ENCODE measurements at regions not wholly inside any gene's neighbourhood (a gene's known extent, or its start where the extent isn't known, plus 50 kb on each side); places are given as distances from the start of the nearest gene placed in this dataset.
"Not testable (repeated sequence)": the region's sequence is repeated elsewhere in the genome, so short reads cannot be mapped to it uniquely, and the experiment has no call there.

DNA sequence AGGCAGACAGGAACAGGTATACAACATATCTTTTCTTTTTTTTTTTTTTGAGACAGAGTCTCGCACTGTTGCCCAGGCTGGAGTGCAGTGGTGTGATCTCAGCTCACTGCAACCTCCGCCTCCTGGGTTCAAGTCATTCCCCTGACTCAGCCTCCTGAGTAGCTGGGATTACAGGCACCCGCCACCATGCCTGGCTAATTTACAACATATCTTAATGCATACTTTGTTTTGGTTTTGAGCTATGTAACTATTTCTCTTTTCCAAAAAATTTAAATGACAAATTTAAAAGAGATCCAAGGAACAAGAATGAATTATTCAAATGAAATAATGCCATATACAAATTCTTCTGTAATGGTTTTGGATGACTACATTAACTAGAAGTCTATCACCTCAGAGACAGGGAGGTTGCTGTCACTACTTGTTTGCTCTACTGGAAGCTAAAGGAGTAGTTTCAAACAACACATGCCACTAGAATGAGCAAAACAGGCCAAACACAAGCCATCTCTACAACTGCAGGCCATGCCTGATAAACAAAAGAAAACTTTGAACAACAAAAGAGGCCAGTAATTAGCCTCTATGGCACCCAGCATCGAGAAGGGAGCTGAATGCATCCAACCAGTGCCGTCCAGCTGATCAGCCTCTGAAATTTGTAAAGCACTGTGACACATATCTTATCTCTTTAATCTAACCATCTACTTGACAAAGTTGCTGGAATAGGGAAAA, 133.6 kb upstream of the VOPP1 start:
- POLR2A ChIA-PET = not testable (repeated sequence)

GRCh38 chr7:55702831-55703230, 130.5 kb upstream of the VOPP1 start:
- POLR2A ChIA-PET, CTCF ChIA-PET: not testable (repeated sequence)

More for the DNA sequence above, 133.6 kb upstream of the VOPP1 start:
- CTCF ChIA-PET = not testable (repeated sequence)

DNA sequence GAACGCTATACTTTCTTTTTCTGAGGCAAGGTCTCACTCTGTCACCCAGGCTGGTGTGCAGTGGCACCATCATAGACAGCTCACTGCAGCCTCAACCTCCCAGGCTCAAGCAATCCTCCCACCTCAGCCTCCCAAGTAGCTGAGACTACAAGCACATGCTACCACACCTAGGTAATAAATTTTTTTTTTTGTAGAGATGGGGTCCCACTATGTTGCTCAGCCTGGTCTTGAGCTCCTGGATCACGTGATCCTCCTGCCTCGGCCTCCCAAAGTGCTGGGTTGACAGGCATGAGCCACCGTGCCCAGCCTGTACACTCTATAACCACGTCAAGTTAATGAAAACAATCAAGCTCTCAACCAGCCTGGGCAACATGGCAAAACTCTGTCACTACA, 127.1 kb upstream of the VOPP1 start:
- CTCF ChIA-PET, POLR2A ChIA-PET: not testable (repeated sequence)

GRCh38 chr7:55698607-55699449, 126.5 kb upstream of the VOPP1 start:
- POLR2A ChIA-PET, CTCF ChIA-PET: not testable (repeated sequence)

DNA sequence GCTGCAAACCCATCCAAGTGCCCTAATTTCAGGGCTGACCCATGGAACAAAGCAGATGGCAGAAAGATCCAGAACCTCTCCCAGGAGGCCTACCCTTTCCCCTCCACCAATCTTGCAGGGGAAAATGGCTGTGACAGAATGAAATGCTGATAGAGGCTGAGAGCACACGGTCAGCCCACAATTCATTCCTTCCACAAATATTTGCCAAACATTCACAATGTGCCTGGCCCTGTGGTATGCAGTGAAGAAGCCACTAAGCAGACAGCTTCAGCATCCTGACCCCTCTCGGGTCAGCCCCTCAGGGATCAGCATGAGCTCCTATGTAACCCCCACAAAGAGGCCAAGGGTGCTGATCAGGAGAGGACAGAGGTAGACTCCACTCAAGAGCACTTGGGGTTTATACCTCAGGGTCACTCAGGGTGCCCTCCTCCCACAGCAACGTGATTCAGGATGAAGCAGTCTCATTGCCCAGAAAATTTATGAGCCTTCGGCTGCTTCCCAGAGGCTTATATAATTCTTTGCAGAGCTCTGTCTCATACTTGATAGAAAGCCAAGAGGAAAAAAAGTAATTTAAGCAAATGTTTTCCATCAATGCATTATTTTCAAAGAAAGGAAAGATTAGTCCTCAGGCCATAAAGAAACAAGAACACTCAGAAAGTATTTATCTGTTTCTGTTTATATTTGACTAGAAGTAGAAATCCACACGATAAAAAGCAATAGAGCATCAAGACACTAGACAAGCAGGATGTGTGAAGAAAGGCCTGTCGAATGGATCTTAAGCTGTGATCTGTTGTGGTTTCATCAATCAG, 123.8 kb upstream of the VOPP1 start:
- POLR2A ChIA-PET, CTCF ChIA-PET: not testable (repeated sequence)

DNA sequence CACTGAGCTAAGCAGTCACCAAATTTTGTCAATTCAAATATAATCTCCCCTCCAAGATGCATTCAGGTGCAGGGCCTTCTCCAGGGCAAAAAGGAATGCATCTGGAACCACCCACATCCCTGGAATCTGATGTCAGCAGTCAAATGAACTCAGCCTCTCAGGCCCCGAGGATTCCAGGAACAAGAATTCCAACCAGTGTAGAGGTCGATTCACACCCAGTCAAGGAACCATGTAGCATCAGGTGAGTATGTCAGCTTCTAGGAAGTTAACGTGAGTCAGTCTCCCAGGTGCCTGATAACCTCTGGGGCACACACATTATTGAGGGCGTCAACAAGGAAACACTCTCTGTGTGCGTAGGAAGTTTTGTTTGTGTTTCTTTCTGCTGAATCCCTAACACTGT, 122.2 kb upstream of the VOPP1 start:
- POLR2A ChIA-PET, CTCF ChIA-PET: not testable (repeated sequence)

DNA sequence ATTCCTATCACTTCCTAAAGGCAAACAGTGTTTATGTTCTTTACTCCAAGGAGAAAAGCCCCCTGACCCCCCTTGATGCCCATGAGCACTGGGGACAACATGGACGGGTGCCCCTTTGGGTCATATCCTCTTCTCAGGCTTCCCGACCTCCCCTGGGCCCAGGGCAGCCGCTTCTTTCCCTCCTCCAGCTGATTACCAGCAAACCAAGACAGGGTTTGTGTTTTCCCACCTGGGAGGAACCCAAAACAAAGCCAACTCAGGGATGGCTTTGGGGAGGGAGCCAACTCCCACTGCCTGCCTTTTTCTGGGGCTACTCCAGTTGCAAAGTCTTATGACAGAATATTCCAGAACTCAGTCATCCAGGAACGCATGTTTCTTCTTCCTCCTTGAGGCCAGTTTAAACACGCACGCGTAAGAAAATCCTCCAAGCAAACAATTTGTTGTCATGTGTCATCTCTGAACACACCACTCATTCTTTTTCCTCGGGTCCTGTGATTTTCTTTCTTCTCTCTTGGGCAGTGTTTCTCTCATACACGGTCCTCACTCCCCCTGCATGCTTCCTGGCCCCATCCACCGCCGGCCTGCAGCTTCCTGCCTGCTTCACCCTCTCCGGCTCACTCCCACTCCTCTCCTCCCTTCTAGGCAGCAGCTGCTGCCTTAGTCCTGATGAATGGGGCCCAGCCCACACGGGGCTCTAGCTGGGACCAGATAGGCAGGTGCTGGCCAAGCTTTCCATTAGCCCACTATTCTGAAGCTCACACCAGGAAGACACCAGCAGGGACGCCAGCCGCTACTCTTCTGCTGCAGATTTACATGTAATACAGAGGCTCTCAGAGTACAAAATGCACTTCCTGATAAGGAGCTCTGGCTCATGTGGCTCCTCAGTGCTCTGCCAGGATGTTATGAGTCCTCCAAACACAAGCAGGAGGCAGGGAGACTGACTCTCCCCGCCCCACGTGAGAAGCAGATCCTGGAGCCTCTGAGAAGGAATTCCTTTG, 116.7 kb upstream of the VOPP1 start:
- CTCF ChIA-PET, POLR2A ChIA-PET: not testable (repeated sequence)

- POLR2A ChIA-PET, CTCF ChIA-PET: not testable (repeated sequence)
Measured at GRCh38 chr7:55688261-55688660, 116.0 kb upstream of the VOPP1 start.

- POLR2A ChIA-PET = not testable (repeated sequence)
Measured at GRCh38 chr7:55687252-55687651, 115.0 kb upstream of the VOPP1 start.

DNA sequence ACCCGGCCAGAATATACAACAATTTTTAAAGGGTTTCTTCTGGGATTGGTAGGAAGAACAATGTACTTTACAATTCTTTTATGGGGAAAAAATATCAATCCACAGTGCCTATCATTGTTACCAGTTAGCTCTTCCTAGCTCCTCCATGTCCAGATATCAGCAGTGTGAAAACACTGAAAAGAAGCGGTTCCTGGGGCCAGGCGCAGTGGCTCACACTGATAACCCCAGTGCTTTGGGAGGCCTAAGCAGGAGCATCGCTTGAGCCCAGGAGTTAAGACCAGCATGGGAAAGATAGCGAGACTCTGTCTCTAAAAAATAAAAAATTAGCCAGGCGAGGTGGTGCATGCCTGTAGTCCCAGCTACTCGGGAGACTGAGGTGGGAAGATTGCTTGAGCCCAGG, 114.5 kb upstream of the VOPP1 start:
- CTCF ChIA-PET, POLR2A ChIA-PET: not testable (repeated sequence)

More at GRCh38 chr7:55687252-55687651, 115.0 kb upstream of the VOPP1 start:
- CTCF ChIA-PET = not testable (repeated sequence)

GRCh38 chr7:55683501-55683900, 111.2 kb upstream of the VOPP1 start:
- CTCF ChIA-PET = not testable (repeated sequence)

DNA sequence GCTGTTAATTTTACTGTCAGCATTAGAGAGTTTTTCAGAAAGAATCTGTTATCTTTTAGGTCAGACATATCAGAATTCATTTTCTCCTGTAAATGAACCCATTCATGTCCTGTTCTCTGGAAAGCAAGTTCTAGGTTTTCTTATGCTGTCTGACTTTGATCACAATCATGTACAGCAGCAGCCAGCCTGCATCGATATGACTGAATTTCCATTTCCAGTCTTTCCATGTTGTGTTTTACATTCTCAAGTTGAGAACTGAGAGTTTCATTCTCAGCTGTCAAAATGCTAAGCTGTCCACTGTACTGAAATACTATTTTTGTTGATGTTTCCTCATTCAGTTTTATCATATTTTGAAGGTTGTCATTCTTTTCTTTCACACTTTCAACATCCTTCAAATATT, 103.3 kb upstream of the VOPP1 start:
- CTCF ChIA-PET = not testable (repeated sequence)

More at GRCh38 chr7:55683501-55683900, 111.2 kb upstream of the VOPP1 start:
- POLR2A ChIA-PET = not testable (repeated sequence)

GRCh38 chr7:55673525-55673924, 101.2 kb upstream of the VOPP1 start:
- CTCF ChIA-PET, POLR2A ChIA-PET: not testable (repeated sequence)

More for the DNA sequence above, 103.3 kb upstream of the VOPP1 start:
- POLR2A ChIA-PET = not testable (repeated sequence)

DNA sequence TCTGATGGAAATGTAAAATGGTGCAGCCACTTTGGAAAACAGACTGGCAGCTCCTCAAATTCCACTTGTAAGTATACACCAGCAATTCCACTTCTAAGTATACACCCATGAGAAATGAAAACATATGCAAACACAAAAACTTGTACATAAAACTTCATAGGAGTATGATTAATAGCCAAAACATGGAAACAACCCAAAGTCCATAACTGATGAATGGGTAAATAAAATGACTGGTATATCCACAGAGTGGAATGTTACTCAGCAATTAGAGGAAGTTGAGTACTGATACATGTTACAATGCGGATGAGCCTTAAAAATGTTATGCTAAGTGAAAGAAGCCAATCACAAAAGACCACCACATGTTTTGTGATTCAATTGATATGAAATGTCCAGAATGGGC, 99.8 kb upstream of the VOPP1 start:
- POLR2A ChIA-PET, CTCF ChIA-PET: not testable (repeated sequence)

- POLR2A ChIA-PET = no interaction called here
Measured at GRCh38 chr7:55657654-55658053, 85.4 kb upstream of the VOPP1 start.

DNA sequence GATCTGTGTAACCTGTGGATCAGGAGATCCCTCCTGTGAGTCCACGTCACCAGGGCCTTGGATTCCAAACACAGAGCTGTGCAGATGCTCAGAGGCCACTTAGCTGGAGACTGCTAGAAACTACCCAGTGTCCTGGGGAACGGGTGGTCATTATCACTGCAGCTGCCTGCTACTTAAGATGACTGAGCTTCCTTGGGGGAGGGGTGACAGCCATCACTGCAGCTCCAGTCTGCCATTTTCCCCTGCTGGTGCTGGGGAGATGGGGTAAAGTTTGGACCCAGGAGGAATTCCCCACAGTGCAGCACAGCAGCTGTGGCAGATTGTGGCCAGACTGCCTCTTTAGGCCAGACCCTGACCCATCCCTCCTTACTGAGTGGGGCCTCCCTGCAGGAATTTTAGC, 78.8 kb upstream of the VOPP1 start:
- CTCF ChIA-PET = no interaction called here
- POLR2A ChIA-PET = no interaction called here

More at GRCh38 chr7:55657654-55658053, 85.4 kb upstream of the VOPP1 start:
- CTCF ChIA-PET = no interaction called here

- CTCF ChIA-PET = no interaction called here
- POLR2A ChIA-PET = no interaction called here
Measured at GRCh38 chr7:55649238-55649637, 76.9 kb upstream of the VOPP1 start.

DNA sequence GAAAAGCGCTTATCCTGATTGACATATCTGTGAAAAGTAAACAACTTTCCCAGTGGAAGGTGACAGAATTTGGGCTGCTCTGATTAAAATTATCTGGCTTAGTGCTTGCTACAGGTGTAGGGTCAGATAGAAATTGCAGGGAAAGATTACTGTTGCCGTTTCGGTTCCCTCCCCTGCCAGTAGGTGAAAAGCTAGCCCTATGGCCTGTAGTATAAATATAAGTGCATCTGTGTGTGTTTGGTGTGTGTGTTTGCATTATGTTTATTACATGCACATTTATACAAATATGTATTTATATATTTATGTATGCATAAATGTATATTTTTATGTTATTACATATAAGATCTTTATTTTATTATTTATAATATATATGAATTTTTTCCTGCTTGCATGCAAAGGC, 72.3 kb upstream of the VOPP1 start:
- ChIA-PET CTCF (no interaction called here), POLR2A (no interaction called here)

GRCh38 chr7:55642266-55642665, 70.0 kb upstream of the VOPP1 start:
- CTCF ChIA-PET = interaction anchor here (0.7 to 3.5 kb wide), 4 partner anchors 321 to 1040 kb away, joined by 3 to 16 read pairs (median 6); partner anchors contain the start of gene NIPSNAP2
- POLR2A ChIA-PET = no interaction called here
